H9 (cell line): ENCODE measurements at regions not wholly inside any gene's neighbourhood (a gene's known extent, or its start where the extent isn't known, plus 50 kb on each side); places are given as distances from the start of the nearest gene placed in this dataset.
A peak's percentile ranks its signal among the peaks of the same experiment; 100 is the strongest.

Source experiments
- DNase-seq: peaks from one replicate; pipeline ENCODE4 v3.0.0-alpha.2; 2017
- H2AFZ ChIP-seq: one replicate; pipeline ENCODE4 v1.6.1; 2013; ENCODE audit warnings: mild to moderate bottlenecking, low read length, control low read depth, moderate library complexity
- H2AK5ac ChIP-seq: 2 replicates; pipeline ENCODE4 v1.6.1; 2013; ENCODE audit warnings: low read length, control low read depth, mixed read lengths; ENCODE audit not compliant: insufficient read length
- H2BK120ac ChIP-seq: one replicate; pipeline ENCODE4 v1.6.1; 2013; ENCODE audit warnings: low read depth, mild to moderate bottlenecking, low read length, control low read depth, inconsistent platforms; ENCODE audit not compliant: poor library complexity, severe bottlenecking
- H2BK12ac ChIP-seq: 2 replicates; pipeline ENCODE4 v1.6.1; 2013; ENCODE audit warnings: low read length, control low read depth, mixed read lengths, low read depth; ENCODE audit not compliant: insufficient read length
- H2BK15ac ChIP-seq: 2 replicates; pipeline ENCODE4 v1.6.1; 2013; ENCODE audit warnings: low read depth, low read length, control low read depth
- H2BK20ac ChIP-seq: one replicate; pipeline ENCODE4 v1.6.1; 2013; ENCODE audit warnings: low read depth, mild to moderate bottlenecking, low read length, control low read depth, inconsistent platforms; ENCODE audit not compliant: poor library complexity, severe bottlenecking
- H2BK5ac ChIP-seq: 2 replicates; pipeline ENCODE4 v1.6.1; 2013; ENCODE audit warnings: low read length, control low read depth, mixed read lengths; ENCODE audit not compliant: insufficient read length
- H3K14ac ChIP-seq: 2 replicates; pipeline ENCODE4 v1.6.1; 2013; ENCODE audit warnings: low read length, control low read depth; ENCODE audit not compliant: insufficient read depth
- H3K18ac ChIP-seq: 2 replicates; pipeline ENCODE4 v1.6.1; 2013; ENCODE audit warnings: low read depth, mild to moderate bottlenecking, mixed read lengths, low read length, control low read depth; ENCODE audit not compliant: insufficient read length
- H3K23ac ChIP-seq: 2 replicates; pipeline ENCODE4 v1.6.1; 2013; ENCODE audit warnings: low read length, control low read depth, mixed read lengths, low read depth; ENCODE audit not compliant: insufficient read length
- H3K23me2 ChIP-seq: 2 replicates; pipeline ENCODE4 v1.6.1; 2013; ENCODE audit warnings: low read depth, mild to moderate bottlenecking, mixed read lengths, low read length, control low read depth; ENCODE audit not compliant: insufficient read length, poor library complexity, severe bottlenecking
- H3K27ac ChIP-seq: 2 replicates; pipeline ENCODE4 v1.5.1; 2013; ENCODE audit warnings: low read length, control low read depth, mixed read lengths, low read depth; ENCODE audit not compliant: insufficient read length
- H3K27me3 ChIP-seq: 2 replicates; pipeline ENCODE4 v1.6.1; 2013; ENCODE audit warnings: low read length, control low read depth, inconsistent platforms; ENCODE audit not compliant: insufficient read depth
- H3K4ac ChIP-seq: 2 replicates; pipeline ENCODE4 v1.6.1; 2013; ENCODE audit warnings: low read depth, mild to moderate bottlenecking, control low read depth, inconsistent platforms, low read length, moderate library complexity
- H3K4me1 ChIP-seq: 2 replicates; pipeline ENCODE4 v1.6.1; 2013; ENCODE audit warnings: low read length, control low read depth, inconsistent platforms; ENCODE audit not compliant: insufficient read depth
- H3K4me2 ChIP-seq: 2 replicates; pipeline ENCODE4 v1.6.1; 2013; ENCODE audit warnings: low read length, control low read depth, mixed read lengths; ENCODE audit not compliant: insufficient read length, insufficient read depth
- H3K56ac ChIP-seq: 2 replicates; pipeline ENCODE4 v1.6.1; 2013; ENCODE audit warnings: low read depth, mild to moderate bottlenecking, mixed read lengths, low read length, control low read depth; ENCODE audit not compliant: insufficient read length
- H3K79me1 ChIP-seq: 2 replicates; pipeline ENCODE4 v1.6.1; 2013; ENCODE audit warnings: low read depth, mild to moderate bottlenecking, moderate library complexity, low read length, control low read depth, inconsistent platforms; ENCODE audit not compliant: insufficient read depth, poor library complexity, severe bottlenecking
- H3K79me2 ChIP-seq: 2 replicates; pipeline ENCODE4 v1.6.1; 2013; ENCODE audit warnings: low read length, control low read depth, inconsistent platforms; ENCODE audit not compliant: insufficient read depth
- H3K9ac ChIP-seq: 2 replicates; pipeline ENCODE4 v1.6.1; 2013; ENCODE audit warnings: low read length, control low read depth, mixed read lengths; ENCODE audit not compliant: insufficient read length; ENCODE audit errors: extremely low read depth
- H3K9me3 ChIP-seq: one replicate; pipeline ENCODE4 v1.6.1; 2013; ENCODE audit warnings: low read depth, low read length, inconsistent platforms; ENCODE audit not compliant: control insufficient read depth
- H3T11ph ChIP-seq: one replicate; pipeline ENCODE4 v1.6.1; 2013; ENCODE audit warnings: mild to moderate bottlenecking, low read length, control low read depth, inconsistent platforms
- H4K20me1 ChIP-seq: one replicate; pipeline ENCODE4 v1.6.1; 2013; ENCODE audit not compliant: control insufficient read depth, insufficient read length, insufficient read depth
- H4K5ac ChIP-seq: 2 replicates; pipeline ENCODE4 v1.6.1; 2013; ENCODE audit warnings: low read depth, mild to moderate bottlenecking, mixed read lengths, low read length, control low read depth; ENCODE audit not compliant: insufficient read length
- H4K8ac ChIP-seq: replicated peaks from 2 replicates; pipeline ENCODE4 v1.6.1; 2013; ENCODE audit warnings: low read length, control low read depth, mixed read lengths, low read depth; ENCODE audit not compliant: insufficient read length
- H4K91ac ChIP-seq: 2 replicates; pipeline ENCODE4 v1.6.1; 2013; ENCODE audit warnings: low read depth, mild to moderate bottlenecking, moderate library complexity, mixed read lengths, low read length, control low read depth; ENCODE audit not compliant: insufficient read length
- H3K27ac Mint-ChIP-seq, 3 experiments: 2 replicates in 2 of 3; 3 replicates in 1 of 3; pipeline ENCODE4 v1.8.0; 2020 to 2021; ENCODE audit warnings: mixed read lengths in 3 of 3, mild to moderate bottlenecking in 1 of 3, moderate library complexity in 1 of 3
- H3K27me3 Mint-ChIP-seq: 2 replicates; pipeline ENCODE4 v1.8.0; 2021; ENCODE audit warnings: low read depth, mild to moderate bottlenecking, moderate library complexity, mixed read lengths
- H3K36me3 Mint-ChIP-seq, 3 experiments: 2 replicates in 2 of 3; 3 replicates in 1 of 3; pipeline ENCODE4 v1.8.0; 2020 to 2021; ENCODE audit warnings: low read depth in 3 of 3, mixed read lengths in 3 of 3; ENCODE audit not compliant: insufficient read depth in 1 of 3
- H3K4me1 Mint-ChIP-seq, 2 experiments: 2 replicates each; pipeline ENCODE4 v1.8.0; 2020; ENCODE audit warnings: mixed read lengths in 2 of 2
- H3K4me3 Mint-ChIP-seq, 2 experiments: 2 replicates in 1 of 2; 3 replicates in 1 of 2; pipeline ENCODE4 v1.8.0; 2020 to 2021; ENCODE audit warnings: mild to moderate bottlenecking in 2 of 2, mixed read lengths in 2 of 2, moderate library complexity in 1 of 2
- H3K9me3 Mint-ChIP-seq, 2 experiments: 2 replicates in 1 of 2; 3 replicates in 1 of 2; pipeline ENCODE4 v1.8.0; 2020; ENCODE audit warnings: mild to moderate bottlenecking in 2 of 2, mixed read lengths in 2 of 2, moderate library complexity in 1 of 2
- CTCF ChIP-seq: fragments of 200-600 bp; sonication (generic); conservative IDR thresholded peaks from 3 replicates; pipeline ENCODE4 v1.8.0; 2021; ENCODE audit warnings: antibody characterized with exemption, mild to moderate bottlenecking
- WGBS: extraction: QIAGEN DNeasy Blood & Tissue Kit; methylation state at CpG from one replicate; pipeline ENCODE4 v1.1.7; 2013; ENCODE audit warnings: missing lambda C conversion rate, low lambda C conversion rate, mixed read lengths; ENCODE audit not compliant: insufficient read length; ENCODE audit errors: extremely low coverage; 5-methylcytosine and 5-hydroxymethylcytosine counted together

DNA sequence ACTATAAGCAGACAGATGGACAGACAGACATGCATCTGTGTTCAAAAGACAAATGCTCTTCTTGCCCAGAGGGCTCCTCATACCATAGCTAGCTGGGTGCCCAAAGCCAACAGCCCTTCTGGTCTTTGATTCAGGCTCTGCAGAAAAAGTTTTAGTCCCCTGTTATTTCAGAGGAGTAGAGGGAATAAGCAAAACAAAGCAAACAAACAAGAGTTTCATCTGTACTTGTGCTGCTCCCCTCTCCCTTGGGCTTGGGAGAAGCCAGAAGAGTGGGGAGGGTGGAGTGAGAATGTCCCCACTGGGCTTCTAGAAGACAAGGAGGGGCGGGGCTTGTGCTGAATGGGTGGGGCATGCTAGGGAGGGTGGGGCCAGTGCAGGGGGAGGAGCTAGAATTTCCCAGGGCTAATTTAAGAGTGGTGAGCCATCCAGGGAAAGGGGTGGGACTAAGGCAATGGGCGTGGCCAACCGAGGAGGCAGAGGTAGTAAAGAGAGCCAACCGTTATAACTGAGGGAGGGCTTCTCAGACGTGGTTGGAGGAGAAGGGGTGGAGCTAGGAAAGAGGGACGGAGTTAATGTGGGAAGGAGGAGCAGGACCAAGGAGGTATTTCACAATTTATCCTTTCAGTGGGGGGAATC, 101.2 kb upstream of the MGMT start:
- Histone ChIP-seq H3T11ph (no peak overlapping the region), H2BK12ac (no peak overlapping the region), H2AFZ (no peak overlapping the region), H2BK120ac (no peak overlapping the region), H3K79me1 (no peaks in the 10 kb centered on the region), H3K56ac (no peak overlapping the region), H3K9me3 (no peaks in the 10 kb centered on the region), H3K23ac (no peak overlapping the region), H3K18ac (no peak overlapping the region), H3K27me3 (no peaks in the 10 kb centered on the region), H2BK5ac (no peak overlapping the region), H2BK15ac (no peak overlapping the region), H2BK20ac (no peak overlapping the region), H4K8ac (no peak overlapping the region), H3K79me2 (no peaks in the 10 kb centered on the region), H2AK5ac (no peak overlapping the region), H3K4ac (no peak overlapping the region), H4K5ac (no peak overlapping the region), H3K27ac (no peak overlapping the region), H3K9ac (no peak overlapping the region), H4K91ac (no peak overlapping the region), H3K23me2 (no peaks in the 10 kb centered on the region), H3K4me1 (no peaks in the 10 kb centered on the region), H3K14ac (no peak overlapping the region), H3K4me2 (no peak overlapping the region), H4K20me1 (no peaks in the 10 kb centered on the region)
- no CpG with 5 or more reads among the region's 6 CpGs for WGBS
- Mint-ChIP-seq H3K27me3 (no peaks in the 10 kb centered on the region), H3K4me1 (no peaks in the 10 kb centered on the region), H3K4me3 (no peak overlapping the region), H3K36me3 (no peaks in the 10 kb centered on the region), H3K27ac (no peak overlapping the region), H3K9me3 (no peaks in the 10 kb centered on the region; a peak in 1 of 5 replicates)
- no peak for TF ChIP-seq CTCF
- peak; percentile 59 for DNase-seq
